Liver (tissue), 3 donors: ENCODE measurements at regions not wholly inside any gene's neighbourhood (a gene's known extent, or its start where the extent isn't known, plus 50 kb on each side); places are given as distances from the start of the nearest gene placed in this dataset.

Source experiments
- RXRA ChIP-seq, 2 donors: IDR thresholded peaks; 2 replicates each; pipeline ENCODE4 v1.6.1; 2017 to 2018; ENCODE audit warnings: antibody characterized with exemption in 2 of 2, mild to moderate bottlenecking in 1 of 2
- TF ChIP-seq, protein P1 (sequence below): IDR thresholded peaks from 2 replicates; pipeline ENCODE4 v1.6.1; 2016; ENCODE audit warnings: antibody characterized with exemption, mild to moderate bottlenecking
- TF ChIP-seq, protein P2 (sequence below): fragments of 150-350 bp; IDR thresholded peaks from 2 replicates; pipeline ENCODE4 v1.5.1; 2017; ENCODE audit warnings: improper control_type of control experiment, low read depth, low read length; ENCODE audit not compliant: missing input control
- donor health status: healthy.
- donor health status: healthy.

DNA sequence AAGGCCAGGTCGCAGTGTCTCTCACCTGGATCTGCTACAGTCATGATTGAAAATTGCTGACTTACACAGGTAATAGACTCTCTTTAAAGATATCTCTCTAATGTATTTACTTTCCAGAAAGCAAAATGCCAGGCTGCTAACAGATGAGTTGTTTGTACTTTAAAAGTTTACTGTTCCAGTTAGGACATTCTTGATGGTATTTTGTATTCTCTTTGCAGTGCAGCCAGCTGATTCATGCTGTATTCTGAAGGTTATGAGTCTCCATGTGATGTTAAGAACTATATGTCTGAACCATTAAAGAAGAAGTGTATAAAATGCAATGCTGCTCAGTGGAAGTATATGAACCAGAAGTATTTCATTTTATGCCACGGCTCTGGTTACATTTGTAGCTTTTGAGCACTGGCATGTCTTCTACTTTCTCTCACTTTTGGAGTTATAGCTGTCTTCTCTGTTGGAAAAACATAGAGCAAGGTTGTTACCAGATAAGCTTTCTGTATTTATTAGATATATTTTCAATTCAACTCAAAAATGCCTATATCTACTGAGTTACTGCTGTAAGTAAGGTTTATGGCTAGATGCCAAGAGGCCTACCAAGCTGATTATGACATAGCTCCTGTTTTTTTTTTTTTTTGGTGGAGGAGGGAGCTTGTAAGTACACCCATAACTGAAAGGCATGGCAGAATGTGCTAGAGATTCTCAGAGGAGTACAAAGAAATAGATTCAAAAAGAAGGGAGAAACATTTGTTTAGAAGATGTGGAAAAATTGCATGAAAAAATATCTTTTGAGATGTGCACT, 130.5 kb upstream of the MAN1A1 start:
- TF ChIP-seq, protein P1, sequence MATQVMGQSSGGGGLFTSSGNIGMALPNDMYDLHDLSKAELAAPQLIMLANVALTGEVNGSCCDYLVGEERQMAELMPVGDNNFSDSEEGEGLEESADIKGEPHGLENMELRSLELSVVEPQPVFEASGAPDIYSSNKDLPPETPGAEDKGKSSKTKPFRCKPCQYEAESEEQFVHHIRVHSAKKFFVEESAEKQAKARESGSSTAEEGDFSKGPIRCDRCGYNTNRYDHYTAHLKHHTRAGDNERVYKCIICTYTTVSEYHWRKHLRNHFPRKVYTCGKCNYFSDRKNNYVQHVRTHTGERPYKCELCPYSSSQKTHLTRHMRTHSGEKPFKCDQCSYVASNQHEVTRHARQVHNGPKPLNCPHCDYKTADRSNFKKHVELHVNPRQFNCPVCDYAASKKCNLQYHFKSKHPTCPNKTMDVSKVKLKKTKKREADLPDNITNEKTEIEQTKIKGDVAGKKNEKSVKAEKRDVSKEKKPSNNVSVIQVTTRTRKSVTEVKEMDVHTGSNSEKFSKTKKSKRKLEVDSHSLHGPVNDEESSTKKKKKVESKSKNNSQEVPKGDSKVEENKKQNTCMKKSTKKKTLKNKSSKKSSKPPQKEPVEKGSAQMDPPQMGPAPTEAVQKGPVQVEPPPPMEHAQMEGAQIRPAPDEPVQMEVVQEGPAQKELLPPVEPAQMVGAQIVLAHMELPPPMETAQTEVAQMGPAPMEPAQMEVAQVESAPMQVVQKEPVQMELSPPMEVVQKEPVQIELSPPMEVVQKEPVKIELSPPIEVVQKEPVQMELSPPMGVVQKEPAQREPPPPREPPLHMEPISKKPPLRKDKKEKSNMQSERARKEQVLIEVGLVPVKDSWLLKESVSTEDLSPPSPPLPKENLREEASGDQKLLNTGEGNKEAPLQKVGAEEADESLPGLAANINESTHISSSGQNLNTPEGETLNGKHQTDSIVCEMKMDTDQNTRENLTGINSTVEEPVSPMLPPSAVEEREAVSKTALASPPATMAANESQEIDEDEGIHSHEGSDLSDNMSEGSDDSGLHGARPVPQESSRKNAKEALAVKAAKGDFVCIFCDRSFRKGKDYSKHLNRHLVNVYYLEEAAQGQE = no peak
- TF ChIP-seq, protein P2, sequence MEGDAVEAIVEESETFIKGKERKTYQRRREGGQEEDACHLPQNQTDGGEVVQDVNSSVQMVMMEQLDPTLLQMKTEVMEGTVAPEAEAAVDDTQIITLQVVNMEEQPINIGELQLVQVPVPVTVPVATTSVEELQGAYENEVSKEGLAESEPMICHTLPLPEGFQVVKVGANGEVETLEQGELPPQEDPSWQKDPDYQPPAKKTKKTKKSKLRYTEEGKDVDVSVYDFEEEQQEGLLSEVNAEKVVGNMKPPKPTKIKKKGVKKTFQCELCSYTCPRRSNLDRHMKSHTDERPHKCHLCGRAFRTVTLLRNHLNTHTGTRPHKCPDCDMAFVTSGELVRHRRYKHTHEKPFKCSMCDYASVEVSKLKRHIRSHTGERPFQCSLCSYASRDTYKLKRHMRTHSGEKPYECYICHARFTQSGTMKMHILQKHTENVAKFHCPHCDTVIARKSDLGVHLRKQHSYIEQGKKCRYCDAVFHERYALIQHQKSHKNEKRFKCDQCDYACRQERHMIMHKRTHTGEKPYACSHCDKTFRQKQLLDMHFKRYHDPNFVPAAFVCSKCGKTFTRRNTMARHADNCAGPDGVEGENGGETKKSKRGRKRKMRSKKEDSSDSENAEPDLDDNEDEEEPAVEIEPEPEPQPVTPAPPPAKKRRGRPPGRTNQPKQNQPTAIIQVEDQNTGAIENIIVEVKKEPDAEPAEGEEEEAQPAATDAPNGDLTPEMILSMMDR = no peak
- TF ChIP-seq RXRA (IDR thresholded peaks at IDR 0.05) = no peak
